ENCODE measurements at regions not wholly inside any gene's neighbourhood (a gene's known extent, or its start where the extent isn't known, plus 50 kb on each side); places are given as distances from the start of the nearest gene placed in this dataset.

- TF ChIP-seq CTCF (IDR thresholded peaks at IDR 0.05) = no peak
- TF ChIP-seq POLR2A (IDR thresholded peaks at IDR 0.05) = no peak
- TF ChIP-seq POLR2AphosphoS5 (IDR thresholded peaks at IDR 0.05) = no peak
- no peak for TF ChIP-seq EP300 (IDR thresholded peaks at IDR 0.05)
These were observed 330.7 kb upstream of the CHAC2 start for GRCh38 chr2:53436882-53437281.
